ENCODE measurements at regions not wholly inside any gene's neighbourhood (a gene's known extent, or its start where the extent isn't known, plus 50 kb on each side); places are given as distances from the start of the nearest gene placed in this dataset.

DNA sequence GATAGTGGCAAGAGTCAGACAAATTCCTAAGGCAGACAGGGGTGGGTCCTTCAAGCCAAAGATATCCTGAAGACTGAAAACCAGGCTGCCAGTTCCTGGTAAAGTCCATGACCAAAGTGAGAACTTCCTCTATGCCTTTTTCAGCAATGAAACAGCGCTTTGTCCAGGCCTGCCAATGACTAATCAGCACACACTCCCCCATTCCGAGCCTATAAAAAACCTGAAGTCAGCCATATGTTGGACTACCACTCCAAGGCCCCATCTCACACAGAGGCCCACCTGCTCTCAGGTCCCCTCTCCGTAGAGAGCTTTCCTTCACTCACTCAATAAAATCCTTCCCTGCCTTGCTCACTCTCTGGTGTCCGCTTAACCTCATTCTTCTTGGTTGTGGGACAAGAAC, 402.2 kb downstream of the ANKRD7 start:
- Histone ChIP-seq H3K36me3 (replicated peaks in 1 of 2; ENCODE audit: control extremely low read depth in 1 of 2, control insufficient read depth in 1 of 2, extremely low read depth in 1 of 2, insufficient read depth in 2 of 2, low read length in 1 of 2) (no peaks in the 10 kb centered on the region), H3K9me3 (ENCODE audit: control extremely low read depth in 1 of 3, control insufficient read depth in 2 of 3, insufficient read depth in 1 of 3, low read length in 2 of 3) (peaks cover 0 to 10% (median 0%) of the 10 kb centered on the region in 3 donors), H2AFZ (ENCODE audit: insufficient read depth, low read depth, low read length, poor library complexity, severe bottlenecking) (no peak overlapping the region), H3K9ac (ENCODE audit: low read length) (no peak overlapping the region), H4K20me1 (ENCODE audit: control insufficient read depth, insufficient read depth, low read length, poor library complexity, severe bottlenecking) (no peaks in the 10 kb centered on the region), H3K4me2 (replicated peaks; ENCODE audit: low read depth, low read length, poor library complexity, severe bottlenecking) (no peak overlapping the region), H3K79me2 (ENCODE audit: control insufficient read depth, insufficient read depth, low read length) (no peaks in the 10 kb centered on the region), H3K4me3 (ENCODE audit: control extremely low read depth in 1 of 5, extremely low read depth in 1 of 5, insufficient read depth in 1 of 5, low read depth in 2 of 5, low read length in 4 of 5) (no peak overlapping the region), H3K27ac (ENCODE audit: low read length in 2 of 2) (no peak overlapping the region), H3K27me3 (replicated peaks in 1 of 4; ENCODE audit: control extremely low read depth in 1 of 4, control insufficient read depth in 3 of 4, insufficient read depth in 4 of 4, low read length in 3 of 4) (no peaks in the 10 kb centered on the region), H3K4me1 (ENCODE audit: control insufficient read depth in 2 of 2, insufficient read depth in 2 of 2, low read length in 2 of 2) (no peaks in the 10 kb centered on the region)
- H3K4me3 Mint-ChIP-seq: no peak overlapping the region
- WGBS (ENCODE audit: insufficient coverage): 92% methylated on average over 4 of the region's 4 CpGs
- no peaks in the 10 kb centered on the region for H3K4me1 Mint-ChIP-seq
- no peaks in the 10 kb centered on the region for H3K27me3 Mint-ChIP-seq
- no peak overlapping the region for H3K27ac Mint-ChIP-seq
- POLR2A ChIA-PET: no interaction called here
- no peak for DNase-seq
- no peak for TF ChIP-seq EZH2 (IDR thresholded peaks at IDR 0.05; ENCODE audit: borderline replicate concordance, insufficient read depth, low read depth, low read length, poor library complexity, severe bottlenecking)
- TF ChIP-seq, protein P1, sequence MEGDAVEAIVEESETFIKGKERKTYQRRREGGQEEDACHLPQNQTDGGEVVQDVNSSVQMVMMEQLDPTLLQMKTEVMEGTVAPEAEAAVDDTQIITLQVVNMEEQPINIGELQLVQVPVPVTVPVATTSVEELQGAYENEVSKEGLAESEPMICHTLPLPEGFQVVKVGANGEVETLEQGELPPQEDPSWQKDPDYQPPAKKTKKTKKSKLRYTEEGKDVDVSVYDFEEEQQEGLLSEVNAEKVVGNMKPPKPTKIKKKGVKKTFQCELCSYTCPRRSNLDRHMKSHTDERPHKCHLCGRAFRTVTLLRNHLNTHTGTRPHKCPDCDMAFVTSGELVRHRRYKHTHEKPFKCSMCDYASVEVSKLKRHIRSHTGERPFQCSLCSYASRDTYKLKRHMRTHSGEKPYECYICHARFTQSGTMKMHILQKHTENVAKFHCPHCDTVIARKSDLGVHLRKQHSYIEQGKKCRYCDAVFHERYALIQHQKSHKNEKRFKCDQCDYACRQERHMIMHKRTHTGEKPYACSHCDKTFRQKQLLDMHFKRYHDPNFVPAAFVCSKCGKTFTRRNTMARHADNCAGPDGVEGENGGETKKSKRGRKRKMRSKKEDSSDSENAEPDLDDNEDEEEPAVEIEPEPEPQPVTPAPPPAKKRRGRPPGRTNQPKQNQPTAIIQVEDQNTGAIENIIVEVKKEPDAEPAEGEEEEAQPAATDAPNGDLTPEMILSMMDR (IDR thresholded peaks at IDR 0.05): no peak
- no peak for ATAC-seq (ENCODE audit: low read depth)
- intact Hi-C loops (cut with micrococcal nuclease): no loop called here
- CTCF ChIA-PET: no interaction called here
- H3K9me3 Mint-ChIP-seq (ENCODE audit: insufficient read depth): no peaks in the 10 kb centered on the region

DNA sequence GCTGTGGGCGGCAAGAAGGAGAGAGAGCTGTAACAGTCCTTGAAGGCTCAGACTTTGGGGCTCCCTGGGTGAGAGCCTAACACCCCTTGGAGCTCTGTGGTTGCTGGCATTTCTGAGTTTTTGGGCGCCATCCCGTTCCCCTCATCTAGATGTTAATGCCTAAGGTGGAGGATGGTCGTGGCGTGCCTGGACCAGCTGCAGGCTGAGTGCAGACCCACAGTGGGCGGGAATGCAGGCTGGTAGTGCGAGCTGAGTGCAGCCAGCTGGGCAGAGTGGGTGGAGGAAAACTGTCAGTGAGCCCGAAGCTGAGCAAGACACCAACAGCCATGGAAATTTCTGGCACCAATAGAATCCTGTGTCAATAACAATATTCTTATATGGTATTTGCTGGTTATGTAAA, 403.0 kb downstream of the ANKRD7 start:
- Histone ChIP-seq H3K79me2 (ENCODE audit: control insufficient read depth, insufficient read depth, low read length) (no peaks in the 10 kb centered on the region), H3K9ac (ENCODE audit: low read length) (no peak overlapping the region), H3K4me3 (ENCODE audit: control extremely low read depth in 1 of 5, extremely low read depth in 1 of 5, insufficient read depth in 1 of 5, low read depth in 2 of 5, low read length in 4 of 5) (no peak overlapping the region), H3K9me3 (ENCODE audit: control extremely low read depth in 1 of 3, control insufficient read depth in 2 of 3, insufficient read depth in 1 of 3, low read length in 2 of 3) (peaks cover 0 to 10% (median 0%) of the 10 kb centered on the region in 3 donors), H3K27me3 (replicated peaks in 1 of 4; ENCODE audit: control extremely low read depth in 1 of 4, control insufficient read depth in 3 of 4, insufficient read depth in 4 of 4, low read length in 3 of 4) (no peaks in the 10 kb centered on the region), H3K36me3 (replicated peaks in 1 of 2; ENCODE audit: control extremely low read depth in 1 of 2, control insufficient read depth in 1 of 2, extremely low read depth in 1 of 2, insufficient read depth in 2 of 2, low read length in 1 of 2) (no peaks in the 10 kb centered on the region), H3K27ac (ENCODE audit: low read length in 2 of 2) (no peak overlapping the region), H2AFZ (ENCODE audit: insufficient read depth, low read depth, low read length, poor library complexity, severe bottlenecking) (no peak overlapping the region), H3K4me1 (ENCODE audit: control insufficient read depth in 2 of 2, insufficient read depth in 2 of 2, low read length in 2 of 2) (no peaks in the 10 kb centered on the region), H4K20me1 (ENCODE audit: control insufficient read depth, insufficient read depth, low read length, poor library complexity, severe bottlenecking) (no peaks in the 10 kb centered on the region), H3K4me2 (replicated peaks; ENCODE audit: low read depth, low read length, poor library complexity, severe bottlenecking) (no peak overlapping the region)
- TF ChIP-seq, protein P1 (IDR thresholded peaks at IDR 0.05): no peak
- TF ChIP-seq EZH2 (IDR thresholded peaks at IDR 0.05; ENCODE audit: borderline replicate concordance, insufficient read depth, low read depth, low read length, poor library complexity, severe bottlenecking): no peak
- Mint-ChIP-seq H3K9me3 (ENCODE audit: insufficient read depth) (no peaks in the 10 kb centered on the region), H3K4me3 (no peak overlapping the region), H3K27me3 (no peaks in the 10 kb centered on the region), H3K27ac (no peak overlapping the region), H3K4me1 (no peaks in the 10 kb centered on the region)
- intact Hi-C loops (cut with micrococcal nuclease): no loop called here
- POLR2A ChIA-PET: no interaction called here
- no peak for ATAC-seq (ENCODE audit: low read depth)
- CTCF ChIA-PET: no interaction called here
- 100% methylated on average over 3 of the region's 8 CpGs for WGBS (ENCODE audit: insufficient coverage)
- DNase-seq: no peak
